BJ (cell line): ENCODE measurements at regions not wholly inside any gene's neighbourhood (a gene's known extent, or its start where the extent isn't known, plus 50 kb on each side); places are given as distances from the start of the nearest gene placed in this dataset.

ENCODE experiments used
- CTCF ChIA-PET: fragments of 350-600 bp; formaldehyde crosslinking; extraction: SDS; loops from one replicate; lab custom pipeline; 2021; ENCODE audit warnings: antibody characterized with exemption, inconsistent platforms; lab: Yijun Ruan, JAX
- POLR2A ChIA-PET: fragments of 300-600 bp; sonication (Branson Sonifier 250); formaldehyde crosslinking; extraction: SDS; loops from one replicate; lab custom pipeline; 2021; ENCODE audit warnings: antibody characterized with exemption; lab: Charles Lee
- DNase-seq: peaks from one replicate; pipeline ENCODE4 v3.0.0-alpha.2; 2011; ENCODE audit warnings: low read depth
- H3K27me3 ChIP-seq: 2 replicates; pipeline ENCODE4 v1.6.0; 2011; ENCODE audit warnings: low read length; ENCODE audit not compliant: control insufficient read depth, insufficient read depth
- H3K36me3 ChIP-seq: 2 replicates; pipeline ENCODE4 v1.5.1; 2011; ENCODE audit warnings: low read length; ENCODE audit not compliant: control insufficient read depth, insufficient read depth
- H3K4me3 ChIP-seq: 2 replicates; pipeline ENCODE4 v1.5.1; 2011; ENCODE audit warnings: low read depth, mild to moderate bottlenecking, control low read depth, low read length
- CTCF ChIP-seq: IDR thresholded peaks from 2 replicates; pipeline ENCODE4 v1.5.1; 2011; ENCODE audit warnings: low read depth, mild to moderate bottlenecking, control low read depth, inconsistent platforms, low read length, moderate library complexity; ENCODE audit not compliant: insufficient read depth

GRCh38 chr4:84441758-84442377 is 57.2 kb downstream of the NKX6-1 start:
- ChIA-PET POLR2A (no interaction called here), CTCF (interaction anchor here (1.0 kb wide), 1 partner anchor 9 kb away, joined by 3 read pairs; no protein-coding TSS in a partner anchor)
- no peak for TF ChIP-seq CTCF
- no peaks in the 10 kb centered on the region for H3K27me3 ChIP-seq
- H3K4me3 ChIP-seq = no peak overlapping the region
- no peaks in the 10 kb centered on the region for H3K36me3 ChIP-seq
- DNase-seq = no peak

DNA sequence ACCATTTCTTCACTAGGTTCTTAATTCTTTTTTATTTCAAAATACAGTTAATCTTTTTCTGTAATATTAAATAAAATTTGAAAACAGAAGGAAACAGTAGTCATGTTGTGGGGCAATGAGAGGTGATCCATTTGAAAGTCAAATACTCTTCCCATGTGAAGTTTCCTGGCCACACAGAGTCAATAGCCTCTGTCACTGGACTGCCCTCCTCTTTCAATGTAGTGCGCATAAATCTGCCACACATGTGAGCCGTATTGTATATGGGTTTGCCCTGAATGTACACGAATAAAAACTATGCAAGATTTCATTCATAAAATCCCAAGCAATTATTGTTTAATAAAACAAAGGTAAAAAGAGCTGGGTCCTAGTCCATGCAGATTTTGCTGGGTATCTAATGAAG is 59.1 kb downstream of the NKX6-1 start:
- no peak for TF ChIP-seq CTCF
- DNase-seq = no peak
- Histone ChIP-seq H3K27me3 (no peaks in the 10 kb centered on the region), H3K4me3 (no peak overlapping the region), H3K36me3 (no peaks in the 10 kb centered on the region)
- CTCF ChIA-PET = interaction anchor here (1.2 kb wide), 1 partner anchor 12 kb away, joined by 5 read pairs; no protein-coding TSS in a partner anchor
- POLR2A ChIA-PET = no interaction called here

GRCh38 chr4:84436812-84437211 is 62.3 kb downstream of the NKX6-1 start:
- DNase-seq = no peak
- H3K27me3 ChIP-seq = no peaks in the 10 kb centered on the region
- CTCF ChIA-PET = no interaction called here
- POLR2A ChIA-PET = no interaction called here
- no peak overlapping the region for H3K4me3 ChIP-seq
- no peak for TF ChIP-seq CTCF
- no peaks in the 10 kb centered on the region for H3K36me3 ChIP-seq

- Histone ChIP-seq H3K27me3 (no peaks in the 10 kb centered on the region), H3K36me3 (no peaks in the 10 kb centered on the region), H3K4me3 (no peak overlapping the region)
- ChIA-PET CTCF (interaction anchor here (0.7 kb wide), 1 partner anchor 14 kb away, joined by 4 read pairs; no protein-coding TSS in a partner anchor), POLR2A (no interaction called here)
- DNase-seq = no peak
- TF ChIP-seq CTCF = no peak
Measured at GRCh38 chr4:84434344-84434743, 64.7 kb downstream of the NKX6-1 start.

- Histone ChIP-seq H3K27me3 (no peaks in the 10 kb centered on the region), H3K36me3 (no peaks in the 10 kb centered on the region), H3K4me3 (no peak overlapping the region)
- ChIA-PET POLR2A (no interaction called here), CTCF (interaction anchor here (0.7 kb wide), 1 partner anchor 15 kb away, joined by 4 read pairs; no protein-coding TSS in a partner anchor)
- no peak for DNase-seq
- no peak for TF ChIP-seq CTCF
Measured at GRCh38 chr4:84433633-84434222, 65.4 kb downstream of the NKX6-1 start.
